Keratinocyte (primary cell): ENCODE measurements at regions not wholly inside any gene's neighbourhood (a gene's known extent, or its start where the extent isn't known, plus 50 kb on each side); places are given as distances from the start of the nearest gene placed in this dataset.

Source experiments
- DNase-seq: peaks from one replicate; pipeline ENCODE4 v3.0.0-alpha.2; 2011; ENCODE audit warnings: low read depth, missing footprints, low spot score
- FAIRE-seq: peaks from 2 replicates; lab custom pipeline; 2011; peaks lifted over from hg19 to GRCh38; lab: Jason Lieb, UNC
- H2AFZ ChIP-seq: 2 replicates; pipeline ENCODE4 v1.6.0; 2012; ENCODE audit warnings: low read length, control low read depth, inconsistent platforms; ENCODE audit not compliant: control insufficient read depth
- H3K27ac ChIP-seq: 2 replicates; pipeline ENCODE4 v1.5.1; 2011; ENCODE audit warnings: low read length; ENCODE audit not compliant: control insufficient read depth, insufficient read depth
- H3K27me3 ChIP-seq: 3 replicates; pipeline ENCODE4 v1.6.0; 2011; ENCODE audit warnings: low read length; ENCODE audit not compliant: control insufficient read depth, insufficient read depth; ENCODE audit errors: extremely low read depth
- H3K36me3 ChIP-seq, 2 experiments: 2 replicates in 1 of 2; 3 replicates in 1 of 2; pipeline ENCODE4 v1.5.1; 2011; ENCODE audit warnings: low read length in 2 of 2, mild to moderate bottlenecking in 1 of 2; ENCODE audit not compliant: control insufficient read depth in 2 of 2, insufficient read depth in 2 of 2; ENCODE audit errors: extremely low read depth in 1 of 2
- H3K4me1 ChIP-seq: 3 replicates; pipeline ENCODE4 v1.5.1; 2011; ENCODE audit warnings: low read length; ENCODE audit not compliant: control insufficient read depth, insufficient read depth; ENCODE audit errors: extremely low read depth
- H3K4me2 ChIP-seq: 3 replicates; pipeline ENCODE4 v1.6.0; 2011; ENCODE audit warnings: low read depth, low read length; ENCODE audit not compliant: control insufficient read depth, insufficient read depth; ENCODE audit errors: extremely low read depth
- H3K4me3 ChIP-seq, 3 experiments: fragments of 200-600 bp in 1 of 3; sonication (generic) in 1 of 3; 2 replicates in 2 of 3; 3 replicates in 1 of 3; pipeline ENCODE4 v1.5.1; 2011 to 2016; ENCODE audit warnings: low read length in 3 of 3, mild to moderate bottlenecking in 3 of 3, control low read depth in 2 of 3, inconsistent platforms in 1 of 3, low read depth in 1 of 3, mixed read lengths in 1 of 3, mixed run types in 1 of 3, moderate library complexity in 1 of 3; ENCODE audit not compliant: control insufficient read depth in 2 of 3, insufficient read depth in 2 of 3; ENCODE audit errors: extremely low read depth in 1 of 3
- H3K79me2 ChIP-seq: 2 replicates; pipeline ENCODE4 v1.6.0; 2012; ENCODE audit warnings: low read length; ENCODE audit not compliant: control insufficient read depth, insufficient read depth
- H3K9ac ChIP-seq: 3 replicates; pipeline ENCODE4 v1.6.0; 2011; ENCODE audit warnings: low read length; ENCODE audit not compliant: control insufficient read depth, insufficient read depth; ENCODE audit errors: extremely low read depth
- H3K9me1 ChIP-seq: 3 replicates; pipeline ENCODE4 v1.6.0; 2011; ENCODE audit warnings: low read length; ENCODE audit not compliant: control insufficient read depth, insufficient read depth; ENCODE audit errors: extremely low read depth
- H3K9me3 ChIP-seq: 2 replicates; pipeline ENCODE4 v1.5.1; 2012; ENCODE audit warnings: low read depth, low read length; ENCODE audit not compliant: control insufficient read depth
- H4K20me1 ChIP-seq: 3 replicates; pipeline ENCODE4 v1.6.0; 2011; ENCODE audit warnings: low read length; ENCODE audit not compliant: control insufficient read depth, insufficient read depth; ENCODE audit errors: extremely low read depth
- CTCF ChIP-seq, 3 experiments: IDR thresholded peaks in 1 of 3; conservative IDR thresholded peaks in 1 of 3; optimal IDR thresholded peaks in 1 of 3; 2 replicates in 2 of 3; 3 replicates in 1 of 3; pipeline versions ENCODE3 to v1.5.1; 2011; ENCODE audit warnings: low read length in 3 of 3, mild to moderate bottlenecking in 3 of 3, moderate library complexity in 2 of 3, control low read depth in 1 of 3, inconsistent platforms in 1 of 3; ENCODE audit not compliant: insufficient read depth in 2 of 3; ENCODE audit errors: extremely low read depth in 1 of 3
- EZH2 ChIP-seq: IDR thresholded peaks from one replicate; pipeline ENCODE4 v1.6.1; 2012; ENCODE audit warnings: inconsistent platforms, mild to moderate bottlenecking, low read length, moderate library complexity
- dilution Hi-C: fragments of 300-500 bp; cut with MboI; formaldehyde crosslinking; loops from one replicate; pipeline ENCODE4 v1.7.0; 2020; ENCODE audit warnings: low sequenced_read_pairs; ENCODE audit not compliant: extremely low pct_ligation_motif_present

GRCh38 chr2:155844461-155844860 is 488.1 kb downstream of the NR4A2 start:
- no peaks in the 10 kb centered on the region for H3K9me3 ChIP-seq
- H3K4me1 ChIP-seq: no peaks in the 10 kb centered on the region
- no peak overlapping the region for H3K27ac ChIP-seq
- DNase-seq (no peak), FAIRE-seq (no peak)
- no peak overlapping the region for H3K4me2 ChIP-seq
- no peak overlapping the region for H3K4me3 ChIP-seq
- no peaks in the 10 kb centered on the region for H3K9me1 ChIP-seq
- dilution Hi-C loops: no loop called here
- H3K27me3 ChIP-seq: no peaks in the 10 kb centered on the region
- H3K9ac ChIP-seq: no peak overlapping the region
- no peaks in the 10 kb centered on the region for H3K79me2 ChIP-seq
- TF ChIP-seq CTCF (optimal IDR thresholded peaks at IDR 0.05 in 1 of 3, IDR thresholded peaks at IDR 0.05 in 1 of 3, conservative IDR thresholded peaks at IDR 0.05 in 1 of 3; ENCODE audit: extremely low read depth in 1 of 3, insufficient read depth in 2 of 3, low read length in 3 of 3): no peak
- TF ChIP-seq EZH2: no peak
- no peaks in the 10 kb centered on the region for H3K36me3 ChIP-seq
- H2AFZ ChIP-seq: no peak overlapping the region
- H4K20me1 ChIP-seq: no peaks in the 10 kb centered on the region

GRCh38 chr2:155842103-155842502 is 490.4 kb downstream of the NR4A2 start:
- Histone ChIP-seq H3K4me2 (no peak overlapping the region), H3K79me2 (no peaks in the 10 kb centered on the region), H4K20me1 (no peaks in the 10 kb centered on the region), H2AFZ (no peak overlapping the region), H3K36me3 (no peaks in the 10 kb centered on the region), H3K9ac (no peak overlapping the region), H3K4me3 (no peak overlapping the region), H3K27me3 (no peaks in the 10 kb centered on the region), H3K27ac (no peak overlapping the region), H3K9me3 (no peaks in the 10 kb centered on the region), H3K9me1 (no peaks in the 10 kb centered on the region), H3K4me1 (no peaks in the 10 kb centered on the region)
- FAIRE-seq (no peak), DNase-seq (no peak)
- dilution Hi-C loops: no loop called here
- no peak for TF ChIP-seq CTCF (optimal IDR thresholded peaks at IDR 0.05 in 1 of 3, IDR thresholded peaks at IDR 0.05 in 1 of 3, conservative IDR thresholded peaks at IDR 0.05 in 1 of 3; ENCODE audit: extremely low read depth in 1 of 3, insufficient read depth in 2 of 3, low read length in 3 of 3)
- no peak for TF ChIP-seq EZH2
